GM21717 (cell line): ENCODE measurements at regions not wholly inside any gene's neighbourhood (a gene's known extent, or its start where the extent isn't known, plus 50 kb on each side); places are given as distances from the start of the nearest gene placed in this dataset.
"Not testable (repeated sequence)": the region's sequence is repeated elsewhere in the genome, so short reads cannot be mapped to it uniquely, and the experiment has no call there.

Source experiments
- ATAC-seq: cut with Tn5 transposase; IDR thresholded peaks from one replicate; pipeline ENCODE4 v1.9.1; 2021; ENCODE audit warnings: mild to moderate bottlenecking, moderate library complexity; ENCODE audit not compliant: unreplicated experiment

GRCh38 chr20:29516847-29517246, 1740.6 kb upstream of the DEFB115 start:
- ATAC-seq: not testable (repeated sequence)

GRCh38 chr20:29519610-29520241, 1737.7 kb upstream of the DEFB115 start:
- not testable (repeated sequence) for ATAC-seq

- ATAC-seq: not testable (repeated sequence)
Observed at GRCh38 chr20:29533566-29534177, 1723.8 kb upstream of the DEFB115 start.

- ATAC-seq: not testable (repeated sequence)
Observed at GRCh38 chr20:29566901-29567635, 1690.4 kb upstream of the DEFB115 start.

GRCh38 chr20:29567671-29568070, 1689.8 kb upstream of the DEFB115 start:
- not testable (repeated sequence) for ATAC-seq

- not testable (repeated sequence) for ATAC-seq
Observed at GRCh38 chr20:29570126-29570525, 1687.3 kb upstream of the DEFB115 start.

GRCh38 chr20:29589530-29589929, 1667.9 kb upstream of the DEFB115 start:
- ATAC-seq: not testable (repeated sequence)

- ATAC-seq: not testable (repeated sequence)
Observed at GRCh38 chr20:29604163-29604562, 1653.3 kb upstream of the DEFB115 start.

GRCh38 chr20:29606171-29606570, 1651.3 kb upstream of the DEFB115 start:
- not testable (repeated sequence) for ATAC-seq

GRCh38 chr20:29629395-29629794, 1628.1 kb upstream of the DEFB115 start:
- not testable (repeated sequence) for ATAC-seq
